Astrocyte (in vitro differentiated cells and primary cell): ENCODE measurements at regions not wholly inside any gene's neighbourhood (a gene's known extent, or its start where the extent isn't known, plus 50 kb on each side); places are given as distances from the start of the nearest gene placed in this dataset.

Source experiments
- EZH2 ChIP-seq: IDR thresholded peaks from 2 replicates; pipeline ENCODE4 v1.6.1; 2012; ENCODE audit warnings: mild to moderate bottlenecking, low read length, inconsistent platforms; ENCODE audit not compliant: insufficient read depth
- TF ChIP-seq, protein P1 (sequence below): IDR thresholded peaks from 2 replicates; pipeline ENCODE4 v1.5.1; 2011; ENCODE audit warnings: low read depth, mild to moderate bottlenecking, inconsistent platforms, low read length, moderate library complexity; ENCODE audit not compliant: insufficient read depth

DNA sequence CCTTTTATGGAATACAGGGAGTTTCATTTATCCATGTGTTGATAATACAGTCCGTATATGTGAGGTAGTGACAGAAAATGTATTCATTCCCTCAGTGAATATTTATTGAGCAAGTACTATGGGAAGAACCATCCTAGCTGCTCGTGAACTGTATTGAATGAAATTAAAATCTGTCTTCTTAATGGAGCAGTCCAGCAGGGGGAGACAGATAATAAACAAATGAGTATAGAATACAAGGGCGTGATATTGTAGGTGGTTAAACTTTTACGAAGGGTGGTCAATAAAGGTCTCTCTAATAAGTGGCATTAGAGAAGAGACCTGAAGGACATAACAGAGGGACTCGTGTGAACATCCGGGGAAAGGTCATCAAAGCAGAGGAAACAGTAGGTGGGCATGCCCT is 62.7 kb upstream of the OSTN start:
- TF ChIP-seq, protein P1, sequence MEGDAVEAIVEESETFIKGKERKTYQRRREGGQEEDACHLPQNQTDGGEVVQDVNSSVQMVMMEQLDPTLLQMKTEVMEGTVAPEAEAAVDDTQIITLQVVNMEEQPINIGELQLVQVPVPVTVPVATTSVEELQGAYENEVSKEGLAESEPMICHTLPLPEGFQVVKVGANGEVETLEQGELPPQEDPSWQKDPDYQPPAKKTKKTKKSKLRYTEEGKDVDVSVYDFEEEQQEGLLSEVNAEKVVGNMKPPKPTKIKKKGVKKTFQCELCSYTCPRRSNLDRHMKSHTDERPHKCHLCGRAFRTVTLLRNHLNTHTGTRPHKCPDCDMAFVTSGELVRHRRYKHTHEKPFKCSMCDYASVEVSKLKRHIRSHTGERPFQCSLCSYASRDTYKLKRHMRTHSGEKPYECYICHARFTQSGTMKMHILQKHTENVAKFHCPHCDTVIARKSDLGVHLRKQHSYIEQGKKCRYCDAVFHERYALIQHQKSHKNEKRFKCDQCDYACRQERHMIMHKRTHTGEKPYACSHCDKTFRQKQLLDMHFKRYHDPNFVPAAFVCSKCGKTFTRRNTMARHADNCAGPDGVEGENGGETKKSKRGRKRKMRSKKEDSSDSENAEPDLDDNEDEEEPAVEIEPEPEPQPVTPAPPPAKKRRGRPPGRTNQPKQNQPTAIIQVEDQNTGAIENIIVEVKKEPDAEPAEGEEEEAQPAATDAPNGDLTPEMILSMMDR = peak; percentile 49
- TF ChIP-seq EZH2 = no peak
